ENCODE measurements at regions not wholly inside any gene's neighbourhood (a gene's known extent, or its start where the extent isn't known, plus 50 kb on each side); places are given as distances from the start of the nearest gene placed in this dataset.

GRCh38 chr3:77967621-77968020 is 927.7 kb downstream of the ROBO2 start:
- H4K20me1 ChIP-seq (ENCODE audit: control insufficient read depth, extremely low read depth, insufficient read depth, low read length) = no peaks in the 10 kb centered on the region
- no peak overlapping the region for H3K4me3 ChIP-seq (replicated peaks in 1 of 4; ENCODE audit: control extremely low read depth in 1 of 4, insufficient read depth in 1 of 4, low read depth in 3 of 4, low read length in 4 of 4)
- H2AFZ ChIP-seq (ENCODE audit: low read length) = no peak overlapping the region
- TF ChIP-seq CTCF (conservative IDR thresholded peaks at IDR 0.05 in 1 of 2, IDR thresholded peaks at IDR 0.05 in 1 of 2; ENCODE audit: low read depth in 1 of 2, low read length in 2 of 2) (no peak), EZH2 (IDR thresholded peaks at IDR 0.05; ENCODE audit: low read length, missing control alignments) (no peak)
- H3K27me3 ChIP-seq (ENCODE audit: control insufficient read depth, insufficient read depth, low read length) = no peaks in the 10 kb centered on the region
- H3K27ac ChIP-seq (ENCODE audit: insufficient read depth, low read length) = no peak overlapping the region
- H3K4me2 ChIP-seq (ENCODE audit: extremely low read depth, insufficient read depth, low read length) = no peak overlapping the region
- no peaks in the 10 kb centered on the region for H3K9me3 ChIP-seq (ENCODE audit: control insufficient read depth, insufficient read depth, low read depth, low read length)
- no peaks in the 10 kb centered on the region for H3K36me3 ChIP-seq (ENCODE audit: control insufficient read depth, insufficient read depth, low read length)
- no peak overlapping the region for H3K9ac ChIP-seq (ENCODE audit: insufficient read depth, low read length)
- no peak for DNase-seq (ENCODE audit: low read depth in 2 of 2)
- no peaks in the 10 kb centered on the region for H3K79me2 ChIP-seq (ENCODE audit: control insufficient read depth, insufficient read depth, low read length)
- no peaks in the 10 kb centered on the region for H3K4me1 ChIP-seq (ENCODE audit: control insufficient read depth, extremely low read depth, insufficient read depth, low read length)

- Histone ChIP-seq H4K20me1 (ENCODE audit: control insufficient read depth, extremely low read depth, insufficient read depth, low read length) (no peaks in the 10 kb centered on the region), H3K36me3 (ENCODE audit: control insufficient read depth, insufficient read depth, low read length) (no peaks in the 10 kb centered on the region), H3K9me3 (ENCODE audit: control insufficient read depth, insufficient read depth, low read depth, low read length) (no peaks in the 10 kb centered on the region), H3K9ac (ENCODE audit: insufficient read depth, low read length) (no peak overlapping the region), H3K27ac (ENCODE audit: insufficient read depth, low read length) (no peak overlapping the region), H3K4me1 (ENCODE audit: control insufficient read depth, extremely low read depth, insufficient read depth, low read length) (no peaks in the 10 kb centered on the region), H3K4me2 (ENCODE audit: extremely low read depth, insufficient read depth, low read length) (no peak overlapping the region), H3K79me2 (ENCODE audit: control insufficient read depth, insufficient read depth, low read length) (no peaks in the 10 kb centered on the region), H2AFZ (ENCODE audit: low read length) (no peak overlapping the region), H3K4me3 (replicated peaks in 1 of 4; ENCODE audit: control extremely low read depth in 1 of 4, insufficient read depth in 1 of 4, low read depth in 3 of 4, low read length in 4 of 4) (no peak overlapping the region), H3K27me3 (ENCODE audit: control insufficient read depth, insufficient read depth, low read length) (no peaks in the 10 kb centered on the region)
- DNase-seq (ENCODE audit: low read depth in 2 of 2) = no peak
- TF ChIP-seq CTCF (conservative IDR thresholded peaks at IDR 0.05 in 1 of 2, IDR thresholded peaks at IDR 0.05 in 1 of 2; ENCODE audit: low read depth in 1 of 2, low read length in 2 of 2) = no peak
- no peak for TF ChIP-seq EZH2 (IDR thresholded peaks at IDR 0.05; ENCODE audit: low read length, missing control alignments)
Measured at GRCh38 chr3:77976079-77976478, 936.2 kb downstream of the ROBO2 start.

- H3K9ac ChIP-seq (ENCODE audit: insufficient read depth, low read length) = no peak overlapping the region
- H3K27ac ChIP-seq (ENCODE audit: insufficient read depth, low read length) = no peak overlapping the region
- no peaks in the 10 kb centered on the region for H3K27me3 ChIP-seq (ENCODE audit: control insufficient read depth, insufficient read depth, low read length)
- H3K4me2 ChIP-seq (ENCODE audit: extremely low read depth, insufficient read depth, low read length) = no peak overlapping the region
- no peaks in the 10 kb centered on the region for H3K36me3 ChIP-seq (ENCODE audit: control insufficient read depth, insufficient read depth, low read length)
- DNase-seq (ENCODE audit: low read depth in 2 of 2) = no peak
- no peak overlapping the region for H2AFZ ChIP-seq (ENCODE audit: low read length)
- TF ChIP-seq CTCF (conservative IDR thresholded peaks at IDR 0.05 in 1 of 2, IDR thresholded peaks at IDR 0.05 in 1 of 2; ENCODE audit: low read depth in 1 of 2, low read length in 2 of 2) = no peak
- TF ChIP-seq EZH2 (IDR thresholded peaks at IDR 0.05; ENCODE audit: low read length, missing control alignments) = no peak
- H3K9me3 ChIP-seq (ENCODE audit: control insufficient read depth, insufficient read depth, low read depth, low read length) = no peaks in the 10 kb centered on the region
- H4K20me1 ChIP-seq (ENCODE audit: control insufficient read depth, extremely low read depth, insufficient read depth, low read length) = no peaks in the 10 kb centered on the region
- H3K4me3 ChIP-seq (replicated peaks in 1 of 4; ENCODE audit: control extremely low read depth in 1 of 4, insufficient read depth in 1 of 4, low read depth in 3 of 4, low read length in 4 of 4) = no peak overlapping the region
- H3K4me1 ChIP-seq (ENCODE audit: control insufficient read depth, extremely low read depth, insufficient read depth, low read length) = no peaks in the 10 kb centered on the region
- H3K79me2 ChIP-seq (ENCODE audit: control insufficient read depth, insufficient read depth, low read length) = no peaks in the 10 kb centered on the region
Measured at GRCh38 chr3:78003090-78003489, 963.2 kb downstream of the ROBO2 start.

Measured in fibroblast of lung (primary cell).